ENCODE measurements at regions not wholly inside any gene's neighbourhood (a gene's known extent, or its start where the extent isn't known, plus 50 kb on each side); places are given as distances from the start of the nearest gene placed in this dataset.

DNA sequence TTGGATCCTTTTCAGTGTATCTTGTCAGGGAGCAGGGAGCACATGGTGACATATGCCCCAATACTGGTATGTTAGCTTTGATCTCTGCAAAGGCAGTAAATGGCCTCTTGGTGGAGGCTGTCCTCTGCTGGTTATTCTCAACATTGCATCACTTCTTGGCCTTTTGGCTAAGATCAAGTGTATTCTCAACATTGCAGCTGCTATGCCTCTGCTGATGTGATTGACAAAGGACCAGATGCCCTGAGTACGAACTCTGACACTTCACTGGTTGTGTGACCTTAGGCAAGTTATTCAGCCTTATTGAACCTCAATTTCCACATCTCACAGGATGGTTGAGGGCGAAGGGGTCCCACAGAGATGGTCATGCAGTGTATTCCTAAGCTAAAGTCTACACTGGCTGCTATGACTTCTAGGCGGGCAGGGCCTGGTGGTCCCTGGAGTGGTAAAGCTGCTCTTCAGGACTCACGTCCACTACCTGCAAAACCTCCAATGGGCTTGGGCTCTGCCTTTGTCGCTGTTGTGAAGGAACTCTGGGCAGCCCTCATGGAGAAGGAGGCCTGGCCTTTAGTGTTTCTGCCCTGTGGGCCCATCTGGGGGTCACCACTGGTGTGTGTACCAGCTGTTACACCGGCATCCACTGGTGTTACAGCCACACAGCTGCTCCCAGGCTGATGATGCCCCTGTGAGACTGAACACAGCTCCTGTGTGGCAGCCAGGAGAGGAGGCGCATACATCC is 64.8 kb downstream of the DNTTIP2 start:
- H3K27ac ChIP-seq (ENCODE audit: control insufficient read depth, insufficient read depth, low read length): peak overlapping the region; percentile 51
- no peaks in the 10 kb centered on the region for H3K27me3 ChIP-seq (ENCODE audit: control insufficient read depth, extremely low read depth, insufficient read depth, low read length)
- H3K4me1 ChIP-seq (ENCODE audit: control insufficient read depth, extremely low read depth, insufficient read depth, low read length): peaks cover 78% of the 10 kb centered on the region
- FAIRE-seq (peak; percentile 99), DNase-seq (ENCODE audit: low read depth, low spot score) (peak; percentile 60)
- no peak overlapping the region for H2AFZ ChIP-seq (ENCODE audit: control insufficient read depth, low read length)
- no peaks in the 10 kb centered on the region for H3K36me3 ChIP-seq (ENCODE audit: control insufficient read depth in 2 of 2, extremely low read depth in 1 of 2, insufficient read depth in 2 of 2, low read length in 2 of 2)
- no peak overlapping the region for H3K4me3 ChIP-seq (ENCODE audit: control insufficient read depth in 2 of 3, extremely low read depth in 1 of 3, insufficient read depth in 2 of 3, low read depth in 1 of 3, low read length in 3 of 3)
- H3K4me2 ChIP-seq (ENCODE audit: control insufficient read depth, extremely low read depth, insufficient read depth, low read depth, low read length): peak overlapping the region; percentile 20
- dilution Hi-C loops (cut with MboI; ENCODE audit: extremely low pct_ligation_motif_present, low sequenced_read_pairs): no loop called here
- no peaks in the 10 kb centered on the region for H3K9me1 ChIP-seq (ENCODE audit: control insufficient read depth, extremely low read depth, insufficient read depth, low read length)
- TF ChIP-seq, protein P1, sequence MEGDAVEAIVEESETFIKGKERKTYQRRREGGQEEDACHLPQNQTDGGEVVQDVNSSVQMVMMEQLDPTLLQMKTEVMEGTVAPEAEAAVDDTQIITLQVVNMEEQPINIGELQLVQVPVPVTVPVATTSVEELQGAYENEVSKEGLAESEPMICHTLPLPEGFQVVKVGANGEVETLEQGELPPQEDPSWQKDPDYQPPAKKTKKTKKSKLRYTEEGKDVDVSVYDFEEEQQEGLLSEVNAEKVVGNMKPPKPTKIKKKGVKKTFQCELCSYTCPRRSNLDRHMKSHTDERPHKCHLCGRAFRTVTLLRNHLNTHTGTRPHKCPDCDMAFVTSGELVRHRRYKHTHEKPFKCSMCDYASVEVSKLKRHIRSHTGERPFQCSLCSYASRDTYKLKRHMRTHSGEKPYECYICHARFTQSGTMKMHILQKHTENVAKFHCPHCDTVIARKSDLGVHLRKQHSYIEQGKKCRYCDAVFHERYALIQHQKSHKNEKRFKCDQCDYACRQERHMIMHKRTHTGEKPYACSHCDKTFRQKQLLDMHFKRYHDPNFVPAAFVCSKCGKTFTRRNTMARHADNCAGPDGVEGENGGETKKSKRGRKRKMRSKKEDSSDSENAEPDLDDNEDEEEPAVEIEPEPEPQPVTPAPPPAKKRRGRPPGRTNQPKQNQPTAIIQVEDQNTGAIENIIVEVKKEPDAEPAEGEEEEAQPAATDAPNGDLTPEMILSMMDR (optimal IDR thresholded peaks at IDR 0.05 in 1 of 3, IDR thresholded peaks at IDR 0.05 in 1 of 3, conservative IDR thresholded peaks at IDR 0.05 in 1 of 3; ENCODE audit: extremely low read depth in 1 of 3, insufficient read depth in 2 of 3, low read length in 3 of 3): peak; percentile 93 to 99 (median 99)
- TF ChIP-seq EZH2 (IDR thresholded peaks at IDR 0.05; ENCODE audit: low read length): no peak
- no peaks in the 10 kb centered on the region for H4K20me1 ChIP-seq (ENCODE audit: control insufficient read depth, extremely low read depth, insufficient read depth, low read length)
- no peaks in the 10 kb centered on the region for H3K9me3 ChIP-seq (ENCODE audit: control insufficient read depth, low read depth, low read length)
- peaks cover 5% of the 10 kb centered on the region for H3K79me2 ChIP-seq (ENCODE audit: control insufficient read depth, insufficient read depth, low read length)
- peak overlapping the region; percentile 20 for H3K9ac ChIP-seq (ENCODE audit: control insufficient read depth, extremely low read depth, insufficient read depth, low read length)

DNA sequence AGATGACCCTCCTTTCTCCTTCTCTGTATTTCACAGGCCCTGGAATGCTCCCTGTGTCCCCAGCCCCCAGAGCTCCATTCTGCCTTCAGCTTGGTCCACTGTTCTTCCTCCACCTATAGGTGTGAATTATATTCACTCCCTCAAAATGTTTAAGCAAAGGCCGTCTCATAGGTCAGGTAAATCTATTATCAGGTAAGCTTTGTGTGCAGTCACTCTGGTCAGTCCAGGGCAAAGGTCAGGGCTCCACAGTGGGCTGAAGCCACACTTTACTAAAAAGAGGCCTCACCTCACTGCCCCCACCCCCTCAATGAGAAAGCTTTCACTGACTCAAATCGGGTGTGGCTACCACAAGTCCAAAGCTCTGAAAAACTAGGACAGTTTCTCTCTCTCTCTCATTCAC is 65.9 kb downstream of the DNTTIP2 start:
- Histone ChIP-seq H3K27me3 (ENCODE audit: control insufficient read depth, extremely low read depth, insufficient read depth, low read length) (no peaks in the 10 kb centered on the region), H3K9me1 (ENCODE audit: control insufficient read depth, extremely low read depth, insufficient read depth, low read length) (no peaks in the 10 kb centered on the region), H3K36me3 (ENCODE audit: control insufficient read depth in 2 of 2, extremely low read depth in 1 of 2, insufficient read depth in 2 of 2, low read length in 2 of 2) (no peaks in the 10 kb centered on the region), H2AFZ (ENCODE audit: control insufficient read depth, low read length) (no peak overlapping the region), H3K4me3 (ENCODE audit: control insufficient read depth in 2 of 3, extremely low read depth in 1 of 3, insufficient read depth in 2 of 3, low read depth in 1 of 3, low read length in 3 of 3) (no peak overlapping the region), H4K20me1 (ENCODE audit: control insufficient read depth, extremely low read depth, insufficient read depth, low read length) (no peaks in the 10 kb centered on the region), H3K27ac (ENCODE audit: control insufficient read depth, insufficient read depth, low read length) (peak overlapping the region; percentile 51), H3K4me2 (ENCODE audit: control insufficient read depth, extremely low read depth, insufficient read depth, low read depth, low read length) (peak overlapping the region; percentile 2), H3K9me3 (ENCODE audit: control insufficient read depth, low read depth, low read length) (no peaks in the 10 kb centered on the region), H3K4me1 (ENCODE audit: control insufficient read depth, extremely low read depth, insufficient read depth, low read length) (peaks cover 66% of the 10 kb centered on the region), H3K9ac (ENCODE audit: control insufficient read depth, extremely low read depth, insufficient read depth, low read length) (peak overlapping the region; percentile 20), H3K79me2 (ENCODE audit: control insufficient read depth, insufficient read depth, low read length) (peaks cover 5% of the 10 kb centered on the region)
- dilution Hi-C loops (cut with MboI; ENCODE audit: extremely low pct_ligation_motif_present, low sequenced_read_pairs): no loop called here
- FAIRE-seq (no peak), DNase-seq (ENCODE audit: low read depth, low spot score) (no peak)
- TF ChIP-seq, protein P1 (optimal IDR thresholded peaks at IDR 0.05 in 1 of 3, IDR thresholded peaks at IDR 0.05 in 1 of 3, conservative IDR thresholded peaks at IDR 0.05 in 1 of 3; ENCODE audit: extremely low read depth in 1 of 3, insufficient read depth in 2 of 3, low read length in 3 of 3): peak in 2 of 3 experiments; percentile 26 to 27
- TF ChIP-seq EZH2 (IDR thresholded peaks at IDR 0.05; ENCODE audit: low read length): no peak
